ENCODE measurements at regions not wholly inside any gene's neighbourhood (a gene's known extent, or its start where the extent isn't known, plus 50 kb on each side); places are given as distances from the start of the nearest gene placed in this dataset.

GRCh38 chr6:84498905-84499304 is 265.5 kb downstream of the TBX18 start:
- H3K9me3 Mint-ChIP-seq: peaks cover 15% of the 10 kb centered on the region
- Histone ChIP-seq H2AFZ (no peak overlapping the region), H3K27ac (ENCODE audit: low read depth) (no peak overlapping the region), H3K4me3 (no peak overlapping the region), H3K4me1 (ENCODE audit: insufficient read depth) (no peaks in the 10 kb centered on the region), H3K4me2 (no peak overlapping the region), H3K79me2 (replicated peaks; ENCODE audit: insufficient read depth) (no peaks in the 10 kb centered on the region), H3K36me3 (ENCODE audit: insufficient read depth) (no peaks in the 10 kb centered on the region; the same call in 1 of the 2 replicates), H3K27me3 (ENCODE audit: insufficient read depth) (no peaks in the 10 kb centered on the region), H3F3A (replicated peaks; ENCODE audit: low read depth) (no peaks in the 10 kb centered on the region), H4K20me1 (replicated peaks; ENCODE audit: insufficient read depth) (no peaks in the 10 kb centered on the region), H3K9me2 (ENCODE audit: insufficient read depth) (0 out of 2 replicates have a peak, but pooled peaks cover 6% of the 10 kb centered on the region)
- no peak for ATAC-seq
- H3K4me3 Mint-ChIP-seq: no peak overlapping the region
- TF ChIP-seq, protein P1, sequence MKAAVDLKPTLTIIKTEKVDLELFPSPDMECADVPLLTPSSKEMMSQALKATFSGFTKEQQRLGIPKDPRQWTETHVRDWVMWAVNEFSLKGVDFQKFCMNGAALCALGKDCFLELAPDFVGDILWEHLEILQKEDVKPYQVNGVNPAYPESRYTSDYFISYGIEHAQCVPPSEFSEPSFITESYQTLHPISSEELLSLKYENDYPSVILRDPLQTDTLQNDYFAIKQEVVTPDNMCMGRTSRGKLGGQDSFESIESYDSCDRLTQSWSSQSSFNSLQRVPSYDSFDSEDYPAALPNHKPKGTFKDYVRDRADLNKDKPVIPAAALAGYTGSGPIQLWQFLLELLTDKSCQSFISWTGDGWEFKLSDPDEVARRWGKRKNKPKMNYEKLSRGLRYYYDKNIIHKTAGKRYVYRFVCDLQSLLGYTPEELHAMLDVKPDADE (IDR thresholded peaks at IDR 0.05): no peak
- no peak for TF ChIP-seq EZH2phosphoT487 (IDR thresholded peaks at IDR 0.05; ENCODE audit: unreplicated experiment)
- TF ChIP-seq ZNF331 (CRISPR knock-in tag; IDR thresholded peaks at IDR 0.05; ENCODE audit: low read depth): no peak
- TF ChIP-seq STAT1 (IDR thresholded peaks at IDR 0.05; ENCODE audit: unreplicated experiment): no peak
- no peak for TF ChIP-seq JUNB (IDR thresholded peaks at IDR 0.05; ENCODE audit: unreplicated experiment)
- TF ChIP-seq NANOG (IDR thresholded peaks at IDR 0.05; ENCODE audit: borderline replicate concordance): no peak
- no peak for TF ChIP-seq CREB1 (CRISPR knock-in tag; IDR thresholded peaks at IDR 0.05; ENCODE audit: low read depth)
- no peak for TF ChIP-seq EZH2 (IDR thresholded peaks at IDR 0.05; ENCODE audit: low read depth, unreplicated experiment)
- TF ChIP-seq, protein P2, sequence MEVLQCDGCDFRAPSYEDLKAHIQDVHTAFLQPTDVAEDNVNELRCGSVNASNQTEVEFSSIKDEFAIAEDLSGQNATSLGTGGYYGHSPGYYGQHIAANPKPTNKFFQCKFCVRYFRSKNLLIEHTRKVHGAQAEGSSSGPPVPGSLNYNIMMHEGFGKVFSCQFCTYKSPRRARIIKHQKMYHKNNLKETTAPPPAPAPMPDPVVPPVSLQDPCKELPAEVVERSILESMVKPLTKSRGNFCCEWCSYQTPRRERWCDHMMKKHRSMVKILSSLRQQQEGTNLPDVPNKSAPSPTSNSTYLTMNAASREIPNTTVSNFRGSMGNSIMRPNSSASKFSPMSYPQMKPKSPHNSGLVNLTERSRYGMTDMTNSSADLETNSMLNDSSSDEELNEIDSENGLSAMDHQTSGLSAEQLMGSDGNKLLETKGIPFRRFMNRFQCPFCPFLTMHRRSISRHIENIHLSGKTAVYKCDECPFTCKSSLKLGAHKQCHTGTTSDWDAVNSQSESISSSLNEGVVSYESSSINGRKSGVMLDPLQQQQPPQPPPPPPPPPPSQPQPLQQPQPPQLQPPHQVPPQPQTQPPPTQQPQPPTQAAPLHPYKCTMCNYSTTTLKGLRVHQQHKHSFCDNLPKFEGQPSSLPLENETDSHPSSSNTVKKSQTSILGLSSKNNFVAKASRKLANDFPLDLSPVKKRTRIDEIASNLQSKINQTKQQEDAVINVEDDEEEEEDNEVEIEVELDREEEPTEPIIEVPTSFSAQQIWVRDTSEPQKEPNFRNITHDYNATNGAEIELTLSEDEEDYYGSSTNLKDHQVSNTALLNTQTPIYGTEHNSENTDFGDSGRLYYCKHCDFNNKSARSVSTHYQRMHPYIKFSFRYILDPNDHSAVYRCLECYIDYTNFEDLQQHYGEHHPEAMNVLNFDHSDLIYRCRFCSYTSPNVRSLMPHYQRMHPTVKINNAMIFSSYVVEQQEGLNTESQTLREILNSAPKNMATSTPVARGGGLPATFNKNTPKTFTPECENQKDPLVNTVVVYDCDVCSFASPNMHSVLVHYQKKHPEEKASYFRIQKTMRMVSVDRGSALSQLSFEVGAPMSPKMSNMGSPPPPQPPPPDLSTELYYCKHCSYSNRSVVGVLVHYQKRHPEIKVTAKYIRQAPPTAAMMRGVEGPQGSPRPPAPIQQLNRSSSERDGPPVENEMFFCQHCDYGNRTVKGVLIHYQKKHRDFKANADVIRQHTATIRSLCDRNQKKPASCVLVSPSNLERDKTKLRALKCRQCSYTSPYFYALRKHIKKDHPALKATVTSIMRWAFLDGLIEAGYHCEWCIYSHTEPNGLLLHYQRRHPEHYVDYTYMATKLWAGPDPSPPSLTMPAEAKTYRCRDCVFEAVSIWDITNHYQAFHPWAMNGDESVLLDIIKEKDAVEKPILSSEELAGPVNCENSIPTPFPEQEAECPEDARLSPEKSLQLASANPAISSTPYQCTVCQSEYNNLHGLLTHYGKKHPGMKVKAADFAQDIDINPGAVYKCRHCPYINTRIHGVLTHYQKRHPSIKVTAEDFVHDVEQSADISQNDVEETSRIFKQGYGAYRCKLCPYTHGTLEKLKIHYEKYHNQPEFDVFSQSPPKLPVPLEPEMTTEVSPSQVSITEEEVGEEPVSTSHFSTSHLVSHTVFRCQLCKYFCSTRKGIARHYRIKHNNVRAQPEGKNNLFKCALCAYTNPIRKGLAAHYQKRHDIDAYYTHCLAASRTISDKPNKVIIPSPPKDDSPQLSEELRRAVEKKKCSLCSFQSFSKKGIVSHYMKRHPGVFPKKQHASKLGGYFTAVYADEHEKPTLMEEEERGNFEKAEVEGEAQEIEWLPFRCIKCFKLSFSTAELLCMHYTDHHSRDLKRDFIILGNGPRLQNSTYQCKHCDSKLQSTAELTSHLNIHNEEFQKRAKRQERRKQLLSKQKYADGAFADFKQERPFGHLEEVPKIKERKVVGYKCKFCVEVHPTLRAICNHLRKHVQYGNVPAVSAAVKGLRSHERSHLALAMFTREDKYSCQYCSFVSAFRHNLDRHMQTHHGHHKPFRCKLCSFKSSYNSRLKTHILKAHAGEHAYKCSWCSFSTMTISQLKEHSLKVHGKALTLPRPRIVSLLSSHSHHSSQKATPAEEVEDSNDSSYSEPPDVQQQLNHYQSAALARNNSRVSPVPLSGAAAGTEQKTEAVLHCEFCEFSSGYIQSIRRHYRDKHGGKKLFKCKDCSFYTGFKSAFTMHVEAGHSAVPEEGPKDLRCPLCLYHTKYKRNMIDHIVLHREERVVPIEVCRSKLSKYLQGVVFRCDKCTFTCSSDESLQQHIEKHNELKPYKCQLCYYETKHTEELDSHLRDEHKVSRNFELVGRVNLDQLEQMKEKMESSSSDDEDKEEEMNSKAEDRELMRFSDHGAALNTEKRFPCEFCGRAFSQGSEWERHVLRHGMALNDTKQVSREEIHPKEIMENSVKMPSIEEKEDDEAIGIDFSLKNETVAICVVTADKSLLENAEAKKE (CRISPR knock-in tag; IDR thresholded peaks at IDR 0.05): no peak
- no peak for TF ChIP-seq REST (IDR thresholded peaks at IDR 0.05; ENCODE audit: unreplicated experiment)
- TF ChIP-seq CTCF (conservative IDR thresholded peaks at IDR 0.05; ENCODE audit: low read depth in 2 of 2): no peak
- TF ChIP-seq POLR2AphosphoS5 (IDR thresholded peaks at IDR 0.05; ENCODE audit: low read depth): no peak
- peaks cover 6% of the 10 kb centered on the region; the same call in 1 of the 3 replicates for H3K36me3 Mint-ChIP-seq (ENCODE audit: low read depth)
- H3K27me3 Mint-ChIP-seq (ENCODE audit: insufficient read depth, low read depth, poor library complexity): peaks cover 4% of the 10 kb centered on the region
- 0 out of 3 replicates have a peak, but pooled peaks cover 4% of the 10 kb centered on the region for H3K4me1 Mint-ChIP-seq
- H3K27ac Mint-ChIP-seq: no peak overlapping the region
- no peak for DNase-seq (ENCODE audit: low spot score)
